ENCODE measurements at regions not wholly inside any gene's neighbourhood (a gene's known extent, or its start where the extent isn't known, plus 50 kb on each side); places are given as distances from the start of the nearest gene placed in this dataset.
"Not testable (repeated sequence)": the region's sequence is repeated elsewhere in the genome, so short reads cannot be mapped to it uniquely, and the experiment has no call there.

DNA sequence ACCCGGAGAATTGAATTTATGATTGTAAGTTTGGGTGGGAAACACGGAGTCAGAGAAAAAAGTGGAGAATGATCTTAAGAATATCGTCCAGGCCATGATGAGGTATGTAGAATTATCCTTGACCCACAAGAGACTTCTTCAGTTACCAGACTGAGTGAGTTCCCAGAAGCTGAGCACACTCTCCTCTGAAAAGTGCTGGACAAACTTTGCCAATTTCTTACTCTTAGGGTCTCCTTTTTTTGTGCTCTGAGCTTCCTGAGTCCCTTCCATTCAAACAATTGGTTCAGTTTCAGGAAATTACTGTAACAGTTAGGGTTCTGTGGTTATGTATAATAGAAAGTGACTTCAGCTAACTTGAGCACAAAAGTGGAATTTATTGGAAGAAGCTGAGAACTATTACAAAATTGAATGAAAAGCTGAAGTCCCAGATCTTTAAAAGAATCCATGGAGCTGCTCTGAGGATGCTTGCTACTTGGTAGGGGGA is 50.6 kb upstream of the EHBP1 start:
- no peak for DNase-seq (ENCODE audit: low spot score)

DNA sequence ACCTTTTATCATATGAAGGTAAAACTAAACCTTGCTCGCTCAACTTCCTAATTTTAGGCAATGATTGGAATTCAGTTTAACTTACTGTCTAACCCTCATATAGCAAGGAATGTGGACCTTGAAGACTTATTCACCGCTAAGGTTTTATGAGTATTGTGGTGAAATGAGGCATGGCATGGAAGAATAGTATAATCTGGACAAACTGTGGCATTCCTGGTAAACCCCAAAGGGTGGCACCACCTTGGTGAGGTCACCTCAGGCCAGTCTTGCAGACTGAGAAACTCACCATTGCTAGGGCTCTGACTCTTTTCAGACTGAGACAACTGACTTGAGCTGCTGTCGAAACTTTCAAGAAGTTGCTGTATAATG is 51.1 kb upstream of the EHBP1 start:
- peak; percentile 9 for DNase-seq (ENCODE audit: low spot score)

DNA sequence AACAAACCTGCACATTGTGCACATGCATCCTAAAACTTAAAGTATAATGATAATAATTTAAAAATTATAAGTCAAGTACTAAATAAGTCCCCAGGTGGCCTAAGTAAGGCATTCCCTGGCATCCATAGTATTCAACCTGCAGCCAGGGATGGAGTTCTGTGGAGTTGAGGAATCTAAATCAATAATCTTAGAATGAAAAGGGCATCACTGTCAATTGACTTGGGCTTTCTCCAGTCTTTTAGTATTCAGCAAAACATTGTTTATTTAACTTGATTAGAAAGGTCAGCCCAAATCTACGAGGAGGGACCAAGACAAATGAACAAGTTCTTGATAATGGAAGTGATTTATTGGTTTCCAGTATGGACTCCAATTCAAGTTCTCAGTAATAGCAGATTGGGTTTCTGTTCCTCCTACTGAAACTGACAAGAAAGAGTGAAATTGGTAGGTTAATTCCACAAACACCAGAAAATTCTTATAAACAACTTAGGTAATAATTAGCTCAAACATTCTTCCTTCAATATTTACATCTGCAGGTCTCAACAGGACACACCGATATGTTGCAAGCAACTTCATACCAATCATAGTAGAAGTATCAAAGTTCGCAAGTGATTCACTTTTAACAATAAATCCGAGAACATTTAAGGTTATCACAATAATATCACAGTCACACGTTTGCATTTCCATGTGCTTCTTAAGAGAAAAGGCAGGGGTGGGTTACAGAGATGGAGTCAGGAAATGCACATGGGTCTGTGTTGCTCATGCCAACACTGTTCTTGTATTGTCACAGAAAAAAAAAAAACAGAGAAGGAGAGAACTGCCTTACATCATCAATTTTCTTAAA is 51.7 kb upstream of the EHBP1 start:
- no peak for DNase-seq (ENCODE audit: low spot score)

DNA sequence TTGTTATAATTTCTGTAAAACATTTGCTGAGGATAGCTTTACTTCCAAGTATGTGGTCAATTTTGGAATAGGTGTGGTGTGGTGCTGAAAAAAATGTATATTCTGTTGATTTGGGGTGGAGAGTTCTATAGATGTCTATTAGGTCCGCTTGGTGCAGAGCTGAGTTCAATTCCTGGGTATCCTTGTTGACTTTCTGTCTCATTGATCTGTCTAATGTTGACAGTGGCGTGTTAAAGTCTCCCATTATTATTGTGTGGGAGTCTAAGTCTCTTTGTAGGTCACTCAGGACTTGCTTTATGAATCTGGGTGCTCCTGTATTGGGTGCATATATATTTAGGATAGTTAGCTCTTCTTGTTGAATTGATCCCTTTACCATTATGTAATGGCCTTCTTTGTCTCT is 56.4 kb upstream of the EHBP1 start:
- not testable (repeated sequence) for DNase-seq (ENCODE audit: low spot score)

GRCh38 chr2:62643100-62643471 is 62.4 kb upstream of the EHBP1 start:
- no peak for DNase-seq (ENCODE audit: low spot score)

DNA sequence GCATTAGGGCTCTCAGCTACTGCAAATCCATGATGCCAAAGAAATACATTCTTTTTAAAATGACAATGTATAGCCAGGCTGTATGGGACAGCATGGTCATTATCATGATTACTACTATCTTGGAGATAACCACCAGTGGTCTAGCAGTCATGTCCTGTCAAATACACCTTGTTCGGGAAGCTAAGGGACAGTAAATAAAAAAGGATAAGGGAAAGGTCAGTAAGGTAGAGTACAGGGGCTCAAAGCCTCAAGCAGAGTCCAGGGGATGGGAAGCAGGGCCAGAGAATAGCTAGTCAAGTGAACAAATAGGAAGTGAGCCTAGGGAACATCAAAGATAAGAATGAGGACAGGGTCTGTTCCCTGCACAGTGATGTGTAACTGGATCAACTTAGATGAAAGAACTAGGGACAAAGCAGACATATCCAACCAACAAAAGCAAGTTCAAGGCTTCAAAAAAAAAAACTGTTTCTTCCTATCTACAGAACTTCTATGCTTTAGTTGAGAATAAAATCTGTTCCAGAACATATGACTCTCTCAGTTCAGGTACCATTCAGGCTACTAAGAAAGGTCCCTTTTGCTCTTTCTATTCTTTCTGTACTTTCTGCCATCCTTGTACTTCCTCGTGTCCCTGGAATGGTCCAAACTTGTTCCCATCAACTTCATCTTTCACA is 62.9 kb upstream of the EHBP1 start:
- DNase-seq (ENCODE audit: low spot score) = no peak

GRCh38 chr2:62641936-62642335 is 63.6 kb upstream of the EHBP1 start:
- no peak for DNase-seq (ENCODE audit: low spot score)

GRCh38 chr2:62641410-62641843 is 64.1 kb upstream of the EHBP1 start:
- no peak for DNase-seq (ENCODE audit: low spot score)

DNA sequence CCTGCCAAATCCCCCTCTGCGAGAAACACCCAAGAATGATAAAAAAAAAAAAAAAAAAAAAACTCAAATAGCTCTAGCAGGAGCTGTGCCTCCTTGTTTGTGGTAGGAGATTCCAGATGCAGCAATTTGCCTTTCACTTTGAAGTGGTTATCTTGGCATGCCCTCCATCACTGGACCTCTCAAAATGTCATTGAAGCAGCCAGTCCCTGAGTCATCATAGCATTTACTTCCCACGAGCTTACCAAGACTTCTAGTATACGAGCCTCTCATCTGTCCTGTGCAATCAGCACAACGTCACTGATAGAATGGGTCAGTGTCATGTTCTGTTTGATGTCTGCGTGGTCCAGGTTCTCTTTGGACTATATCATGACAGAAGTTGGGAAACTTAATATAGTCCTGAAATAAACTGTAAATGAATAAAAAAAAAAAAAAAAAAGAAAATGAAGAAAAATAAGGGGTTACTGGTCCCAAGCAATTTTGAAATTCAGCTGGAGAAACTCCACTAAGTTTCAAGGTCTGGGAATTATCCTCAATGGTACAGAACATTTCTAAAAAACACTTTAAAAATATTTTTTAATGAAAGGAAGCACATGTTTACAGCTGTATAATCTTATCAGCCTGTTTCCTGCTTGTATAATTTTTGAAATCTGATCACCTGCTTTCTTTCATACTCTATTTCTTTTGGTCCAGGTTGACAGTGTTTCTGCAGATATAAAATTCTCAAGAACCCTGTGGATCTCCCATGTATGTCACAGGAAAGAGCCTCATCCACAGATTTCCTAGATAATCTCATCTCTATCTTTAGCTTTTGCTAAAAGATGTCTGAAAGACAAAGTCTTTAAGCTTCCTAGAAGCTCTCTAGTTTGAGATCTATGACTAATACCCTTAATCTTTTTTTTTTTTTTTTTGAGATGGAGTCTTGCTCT is 74.1 kb upstream of the EHBP1 start:
- DNase-seq (ENCODE audit: low spot score) = no peak

GRCh38 chr2:62630206-62630605 is 75.3 kb upstream of the EHBP1 start:
- not testable (repeated sequence) for DNase-seq (ENCODE audit: low spot score)

- not testable (repeated sequence) for DNase-seq (ENCODE audit: low spot score)
These were observed 76.2 kb upstream of the EHBP1 start for GRCh38 chr2:62629310-62629709.

DNA sequence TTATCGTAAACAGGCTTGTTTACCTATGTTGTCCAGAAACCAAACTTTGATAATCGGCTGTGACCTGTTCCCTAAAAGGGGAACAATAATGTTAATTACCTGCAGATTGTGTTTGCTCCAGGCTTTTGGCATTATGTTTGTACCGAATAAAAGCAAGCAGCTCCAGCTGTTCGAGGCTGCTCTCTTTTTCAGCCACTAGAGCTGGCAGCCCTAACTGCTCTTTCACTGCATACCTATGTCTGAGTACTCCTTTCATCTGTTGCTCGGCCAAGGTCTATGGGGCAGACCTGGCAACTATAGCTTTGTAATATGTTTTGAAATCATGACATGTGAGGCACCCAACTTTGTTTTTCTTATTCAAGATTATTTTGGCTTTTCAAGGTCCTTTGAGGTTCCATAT is 77.8 kb upstream of the EHBP1 start:
- no peak for DNase-seq (ENCODE audit: low spot score)

DNA sequence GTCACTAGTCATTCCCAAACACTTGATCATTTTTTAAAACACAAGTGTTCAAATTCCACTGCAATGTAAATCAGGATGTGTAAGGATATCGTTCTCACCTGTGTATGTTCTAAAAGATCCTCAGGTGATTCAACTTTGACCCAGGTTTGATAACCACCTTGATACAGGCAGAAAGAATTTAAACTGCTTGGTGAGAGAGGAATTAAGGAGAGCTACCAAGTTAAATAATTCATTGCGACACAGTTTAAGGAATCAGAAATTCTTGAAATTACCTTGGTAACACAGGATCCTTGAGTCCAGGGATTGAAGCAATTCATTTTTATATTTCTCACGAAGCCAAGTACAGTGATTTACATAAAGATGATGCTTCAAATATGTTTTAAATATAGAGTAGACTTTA is 80.7 kb upstream of the EHBP1 start:
- no peak for DNase-seq (ENCODE audit: low spot score)

DNA sequence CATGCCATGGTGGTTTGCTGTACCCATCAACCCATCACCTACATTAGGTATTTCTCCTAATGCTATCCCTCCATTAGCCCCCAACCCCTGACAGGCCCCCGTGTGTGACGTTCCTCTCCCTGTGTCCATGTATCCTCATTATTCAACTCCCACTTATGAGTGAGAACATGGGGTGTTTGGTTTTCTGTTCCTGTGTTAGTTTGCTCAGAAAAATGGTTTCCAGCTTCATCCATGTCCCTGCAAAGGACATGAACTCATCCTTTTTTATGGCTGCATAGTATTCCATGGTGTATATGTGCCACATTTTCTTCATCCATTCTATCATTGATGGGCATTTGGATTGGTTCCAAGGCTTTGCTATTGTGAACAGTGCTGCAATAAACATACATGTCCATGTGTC is 89.0 kb upstream of the EHBP1 start:
- DNase-seq (ENCODE audit: low spot score) = not testable (repeated sequence)

DNA sequence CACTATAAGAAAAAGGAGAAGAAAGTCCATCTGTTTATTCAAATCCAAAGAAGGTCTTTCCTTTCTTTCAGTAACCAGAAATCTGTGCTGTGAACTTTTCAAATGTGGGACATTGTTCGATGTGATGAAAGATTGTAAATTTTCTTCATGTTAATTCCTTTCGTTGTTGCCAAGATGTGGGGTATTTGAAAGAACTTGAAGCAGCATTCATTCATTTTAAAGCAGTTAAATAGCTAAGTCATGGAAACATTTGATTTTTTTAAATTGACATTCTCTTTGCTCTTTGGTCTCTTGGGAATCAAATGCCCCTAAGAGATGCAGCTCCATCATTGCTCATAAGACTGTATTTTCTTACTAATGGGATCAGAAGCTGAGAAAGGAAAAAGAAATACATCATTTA is 93.7 kb upstream of the EHBP1 start:
- no peak for DNase-seq (ENCODE audit: low spot score)

DNA sequence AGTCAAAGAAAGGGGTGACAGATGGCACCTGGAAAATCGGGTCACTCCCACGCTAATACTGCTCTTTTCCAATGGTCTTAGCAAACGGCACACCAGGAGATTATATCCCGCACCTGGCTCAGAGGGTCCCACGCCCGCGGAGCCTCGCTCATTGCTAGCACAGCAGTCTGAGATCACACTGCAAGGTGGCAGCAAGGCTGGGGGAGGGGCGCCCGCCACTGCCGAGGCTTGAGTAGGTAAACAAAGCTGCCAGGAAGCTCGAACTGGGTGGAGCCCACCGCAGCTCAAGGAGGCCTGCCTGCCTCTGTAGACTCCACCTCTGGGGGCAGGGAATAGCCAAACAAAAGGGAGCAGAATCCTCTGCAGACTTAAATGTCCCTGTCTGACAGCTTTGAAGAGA is 99.5 kb upstream of the TMEM17 start:
- not testable (repeated sequence) for DNase-seq (ENCODE audit: low spot score)

GRCh38 chr2:62604336-62604735 is 98.3 kb upstream of the TMEM17 start:
- DNase-seq (ENCODE audit: low spot score) = no peak

GRCh38 chr2:62603154-62603712 is 97.2 kb upstream of the TMEM17 start:
- no peak for DNase-seq (ENCODE audit: low spot score)

GRCh38 chr2:62599674-62600410 is 93.8 kb upstream of the TMEM17 start:
- DNase-seq (ENCODE audit: low spot score) = not testable (repeated sequence)

GRCh38 chr2:62597323-62597722 is 91.3 kb upstream of the TMEM17 start:
- DNase-seq (ENCODE audit: low spot score) = peak; percentile 63

Data from GM03348 (cell line).